ENCODE measurements at regions not wholly inside any gene's neighbourhood (a gene's known extent, or its start where the extent isn't known, plus 50 kb on each side); places are given as distances from the start of the nearest gene placed in this dataset.
"Not testable (repeated sequence)": the region's sequence is repeated elsewhere in the genome, so short reads cannot be mapped to it uniquely, and the experiment has no call there.

DNA sequence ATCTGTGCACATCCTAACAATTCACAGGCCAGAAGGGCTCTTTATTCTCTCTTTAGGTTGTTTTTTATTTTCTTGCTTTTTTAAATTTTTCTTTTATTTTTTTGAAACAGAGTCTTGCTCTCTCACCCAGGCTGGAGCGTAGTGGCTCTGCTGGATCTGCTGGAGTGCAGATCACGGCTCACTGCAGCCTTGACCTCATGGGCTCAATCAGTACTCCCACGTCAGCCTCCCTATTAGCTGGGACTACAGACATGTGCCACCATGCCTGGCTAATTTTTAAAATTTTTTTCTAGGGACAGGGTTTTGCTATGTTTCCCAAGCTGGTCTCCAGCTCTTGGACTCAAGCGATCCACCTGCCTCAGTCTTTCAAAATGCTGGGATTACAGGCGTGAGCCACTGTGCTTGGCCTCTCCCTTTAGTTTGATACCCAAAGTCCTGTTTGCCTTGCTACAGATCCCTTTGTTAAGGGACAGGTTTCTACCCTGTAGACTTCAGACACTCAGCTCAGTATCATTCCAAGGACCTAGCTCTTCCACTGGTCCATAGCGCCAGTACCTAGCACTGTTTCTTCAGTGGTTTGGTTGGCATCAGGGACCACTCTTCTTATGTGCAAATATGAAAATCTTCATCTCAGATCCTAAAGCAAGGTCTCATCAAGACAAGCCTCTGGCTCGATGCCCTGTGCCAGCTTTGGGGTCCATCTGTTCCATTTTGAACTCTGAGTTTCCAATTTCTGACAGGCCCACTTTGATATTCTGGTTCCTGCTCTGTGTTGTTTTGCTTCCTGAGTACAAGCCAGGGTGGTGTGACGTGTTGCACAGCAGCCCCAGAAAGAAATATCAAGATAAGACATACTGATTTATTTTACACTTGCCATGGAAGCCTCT is 211.7 kb downstream of the FAT3 start:
- no peak for DNase-seq

DNA sequence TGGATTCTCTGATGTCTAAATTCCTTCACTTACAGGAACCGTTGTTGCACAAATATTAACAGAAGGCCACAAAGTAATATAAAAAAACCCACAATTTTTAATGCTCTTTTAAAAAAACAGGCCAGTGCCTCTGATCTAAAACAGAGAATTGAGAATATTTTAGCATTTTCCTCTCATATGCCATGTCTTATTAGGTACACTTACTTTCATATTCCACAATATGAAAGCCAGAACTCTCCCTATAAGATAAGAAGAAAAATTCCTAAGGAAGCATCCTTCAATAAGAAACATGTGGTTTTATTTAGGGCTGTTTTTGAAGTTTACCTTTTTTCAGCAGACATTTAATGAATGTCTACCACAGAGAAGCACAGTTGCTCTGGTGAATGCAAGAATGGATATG is 214.5 kb downstream of the FAT3 start:
- DNase-seq: no peak

DNA sequence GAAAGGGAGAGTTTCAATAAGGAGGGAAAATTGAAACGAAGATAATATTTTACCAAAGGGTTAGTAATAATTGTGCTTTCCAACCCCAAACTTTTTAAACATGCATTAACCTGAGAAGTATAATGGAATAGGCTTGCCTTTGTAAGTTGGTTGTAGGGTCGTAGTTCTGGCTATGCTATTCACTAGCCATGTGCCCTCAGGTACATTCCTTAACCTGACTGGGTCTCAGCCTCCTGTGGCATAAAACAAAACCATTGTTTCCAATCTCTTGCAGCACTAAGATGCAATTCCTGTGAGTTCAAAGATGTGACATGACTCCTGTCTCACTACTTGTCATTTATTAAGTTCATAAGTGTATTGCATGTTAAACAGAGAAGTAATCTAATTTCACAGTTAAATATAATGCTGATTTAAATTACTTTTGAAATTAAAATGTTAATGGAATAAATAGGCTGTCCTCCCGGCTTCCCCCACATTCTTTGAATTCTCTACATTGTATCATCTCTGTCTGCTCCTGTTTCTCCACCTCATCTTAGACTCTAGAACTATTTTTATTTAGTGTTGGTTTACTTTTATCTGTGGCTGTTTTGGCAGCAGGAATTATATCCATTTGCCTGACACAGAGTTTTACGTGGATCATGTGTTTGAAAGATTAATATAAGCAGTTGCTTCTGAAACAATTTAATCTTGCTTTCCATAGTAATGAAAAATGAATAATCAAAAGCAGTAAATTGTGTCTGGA is 216.3 kb downstream of the FAT3 start:
- DNase-seq: no peak

DNA sequence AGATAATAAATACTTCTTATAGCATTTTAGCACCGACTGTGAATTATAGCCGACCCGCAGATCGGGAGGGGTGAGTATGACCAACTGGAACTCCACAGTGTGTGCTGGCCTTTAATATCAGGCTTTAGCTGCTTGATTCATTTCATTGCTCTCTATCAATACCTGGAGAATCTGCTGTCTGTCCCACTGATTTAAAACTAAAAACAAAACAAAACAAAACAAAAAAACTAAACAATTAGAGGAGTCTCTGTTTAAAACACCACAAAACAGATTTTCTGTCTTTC is 216.8 kb downstream of the FAT3 start:
- no peak for DNase-seq

DNA sequence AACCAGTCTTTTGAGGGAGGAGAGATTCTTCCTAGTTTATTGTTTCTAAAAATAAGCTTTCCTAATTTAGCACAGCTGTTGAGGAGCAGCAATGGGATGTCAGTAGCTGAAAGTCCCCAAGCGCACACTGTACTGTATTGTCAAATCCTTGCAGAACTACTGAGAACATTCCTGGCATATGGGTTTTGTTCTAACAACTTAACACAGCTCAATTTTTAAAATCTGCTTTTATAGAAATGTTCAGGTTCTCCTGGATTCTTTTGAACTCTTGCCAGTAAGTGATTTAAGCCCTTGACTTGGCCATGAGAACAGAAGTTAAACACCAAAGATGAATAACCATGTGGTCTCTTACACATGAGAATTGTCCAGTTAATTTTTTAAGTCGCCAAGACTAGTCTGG is 218.6 kb downstream of the FAT3 start:
- peak; percentile 55 for DNase-seq

DNA sequence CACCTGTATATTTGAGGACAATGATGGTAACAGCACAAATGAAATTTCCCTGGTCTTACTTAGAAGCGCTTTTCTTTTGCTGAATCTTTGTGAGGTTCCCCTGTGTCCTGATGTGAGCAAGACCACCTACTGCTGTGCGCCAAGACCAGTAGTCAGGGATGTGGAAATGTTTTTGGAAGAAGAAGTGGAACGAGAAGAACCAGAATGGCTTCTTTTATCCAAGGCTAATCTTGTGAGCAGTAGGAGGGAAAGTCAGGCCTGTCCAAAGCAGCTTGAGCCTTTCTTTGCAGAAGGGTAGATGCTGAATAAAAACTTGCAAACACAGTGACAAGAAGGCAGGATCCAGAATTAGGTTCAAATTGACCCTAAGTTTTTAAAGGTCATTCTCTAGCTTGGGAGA is 223.0 kb downstream of the FAT3 start:
- no peak for DNase-seq

DNA sequence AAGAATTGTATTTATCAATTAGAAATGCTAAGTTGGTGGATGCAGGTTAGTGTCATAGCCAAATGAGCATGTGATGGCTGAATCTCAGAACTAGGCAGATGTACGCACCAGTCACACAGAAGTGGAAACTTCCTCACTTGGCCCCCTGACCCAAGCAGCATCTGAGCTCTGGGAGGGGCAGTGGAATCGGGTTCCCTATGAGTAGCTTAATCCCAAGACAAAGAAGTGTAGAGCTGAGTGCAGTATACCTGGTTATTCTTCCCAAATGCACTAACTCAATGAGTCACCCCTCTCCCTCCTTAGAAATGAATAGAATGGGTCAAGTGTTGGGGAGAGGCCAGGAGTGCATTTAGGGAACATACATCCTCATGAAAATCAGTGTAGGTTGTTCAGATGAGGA is 224.6 kb downstream of the FAT3 start:
- no peak for DNase-seq

DNA sequence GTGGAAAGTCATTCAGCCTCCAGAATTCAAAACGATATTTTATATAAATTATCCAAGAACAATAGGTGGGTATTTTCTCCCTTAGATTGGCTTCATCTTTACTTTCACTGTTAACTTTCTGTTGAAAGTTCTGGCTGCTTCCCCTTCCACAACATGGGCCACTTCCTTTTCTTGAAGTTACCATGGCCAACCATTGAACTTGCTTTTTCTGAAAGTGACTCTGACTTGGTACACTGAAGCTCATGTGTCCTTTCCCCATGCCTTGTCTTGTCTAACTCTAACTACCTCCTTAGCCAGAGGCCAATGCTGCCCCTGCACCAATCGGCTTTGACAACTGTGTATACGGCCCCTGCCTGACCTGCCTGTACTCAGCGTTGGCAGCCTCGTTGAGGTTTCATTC is 225.2 kb downstream of the FAT3 start:
- no peak for DNase-seq

DNA sequence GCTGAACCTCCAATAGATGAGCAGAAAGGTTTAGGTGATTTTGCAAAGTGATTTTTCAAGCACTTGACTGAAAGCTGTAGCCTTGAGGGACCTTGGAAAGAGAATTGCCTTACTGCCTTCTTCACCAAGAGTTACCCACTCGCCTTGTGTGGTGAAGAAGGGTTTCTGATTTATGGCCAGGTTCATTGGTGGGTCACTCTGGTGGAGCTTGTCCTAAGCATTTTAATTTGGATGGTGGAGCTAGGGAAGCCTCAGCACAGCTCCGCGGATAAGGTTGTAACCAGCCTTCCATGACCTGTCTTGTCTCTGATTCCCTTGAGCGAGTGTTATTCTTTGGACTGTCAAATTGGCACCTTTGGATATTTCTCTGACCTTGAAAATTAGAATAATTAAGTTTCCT is 226.4 kb downstream of the FAT3 start:
- no peak for DNase-seq

DNA sequence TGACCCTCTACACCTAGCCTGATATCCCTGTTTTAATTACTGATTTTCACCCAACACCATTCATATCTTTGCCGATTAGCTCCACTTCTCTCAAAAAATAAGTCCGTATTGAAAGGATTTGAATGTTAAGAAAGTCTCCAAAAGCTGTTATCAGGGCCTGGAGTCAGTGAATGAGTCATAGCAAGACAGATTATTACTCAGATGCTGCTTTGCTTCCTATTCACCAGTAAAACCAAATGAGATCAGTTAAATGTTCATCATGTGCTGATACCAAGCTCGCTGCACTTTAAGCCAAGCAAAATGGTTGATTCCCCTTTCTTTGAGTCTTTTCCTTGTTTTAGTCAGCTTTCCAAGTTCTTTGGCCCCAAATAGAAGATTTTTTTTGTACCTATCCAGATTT is 228.4 kb downstream of the FAT3 start:
- DNase-seq: peak; percentile 69

DNA sequence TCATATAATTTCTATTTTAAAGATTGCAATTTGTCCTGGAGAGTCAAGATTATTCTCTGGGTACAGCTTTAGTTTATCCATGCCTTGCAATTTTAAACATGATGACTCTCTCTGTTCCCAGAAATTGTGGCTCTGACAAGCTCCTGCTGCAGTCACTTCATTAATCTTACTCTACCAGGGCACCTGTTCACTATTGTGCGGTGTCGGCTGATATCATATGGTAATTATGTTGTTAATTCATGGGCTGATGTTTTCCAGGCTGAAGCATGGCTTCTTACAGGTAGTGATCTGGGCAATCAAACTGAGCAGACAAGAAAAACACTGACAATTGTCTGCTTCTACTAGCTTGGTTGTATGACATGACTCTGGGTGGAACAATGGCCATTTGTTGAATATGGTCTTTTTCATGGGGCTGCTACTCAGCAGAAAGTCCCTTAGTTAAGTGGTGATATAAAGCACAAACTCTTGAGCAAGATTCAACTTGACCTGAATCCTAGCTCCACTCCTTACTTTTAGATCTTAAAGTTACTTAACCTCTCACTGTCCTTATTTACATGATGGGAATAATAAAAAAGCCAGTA is 230.7 kb downstream of the FAT3 start:
- DNase-seq: no peak

DNA sequence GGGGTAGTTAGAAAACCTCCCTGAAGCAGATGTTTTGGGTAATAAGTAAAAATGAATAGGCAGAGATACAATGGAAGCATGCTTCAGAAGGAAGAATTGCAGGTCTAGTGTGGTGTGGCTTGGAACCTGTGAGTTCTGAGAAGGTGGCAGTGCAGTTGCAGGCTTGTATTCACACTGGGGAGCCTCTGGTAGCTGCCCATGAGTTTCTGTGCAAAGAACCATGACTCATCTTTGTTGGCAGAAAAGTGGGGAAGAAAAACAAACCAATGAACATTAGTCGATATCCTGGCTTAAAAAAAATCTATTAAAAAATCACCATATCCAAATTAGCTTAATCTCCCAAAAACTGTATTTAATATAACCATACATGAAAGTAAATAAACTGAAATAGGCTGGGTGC is 232.6 kb downstream of the FAT3 start:
- peak; percentile 40 for DNase-seq

DNA sequence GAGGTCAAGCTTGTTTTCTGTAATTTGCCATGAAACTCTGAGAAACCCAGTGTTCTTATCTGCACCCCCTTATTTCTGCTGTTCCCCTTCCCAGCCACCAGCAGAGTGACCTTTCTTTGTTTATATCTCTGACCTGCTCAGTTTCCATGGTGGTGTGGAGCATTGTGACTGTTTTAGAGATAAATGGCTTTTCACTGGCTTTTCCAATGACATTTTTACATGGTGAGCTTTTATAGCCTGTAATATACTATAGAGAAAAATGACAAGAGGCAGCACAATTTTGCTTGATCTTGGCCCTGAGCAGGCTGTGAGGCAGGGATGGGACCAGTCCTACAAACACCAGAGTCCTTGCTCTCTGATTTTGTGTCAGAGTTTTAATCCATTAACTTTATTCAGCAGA is 233.9 kb downstream of the FAT3 start:
- no peak for DNase-seq

DNA sequence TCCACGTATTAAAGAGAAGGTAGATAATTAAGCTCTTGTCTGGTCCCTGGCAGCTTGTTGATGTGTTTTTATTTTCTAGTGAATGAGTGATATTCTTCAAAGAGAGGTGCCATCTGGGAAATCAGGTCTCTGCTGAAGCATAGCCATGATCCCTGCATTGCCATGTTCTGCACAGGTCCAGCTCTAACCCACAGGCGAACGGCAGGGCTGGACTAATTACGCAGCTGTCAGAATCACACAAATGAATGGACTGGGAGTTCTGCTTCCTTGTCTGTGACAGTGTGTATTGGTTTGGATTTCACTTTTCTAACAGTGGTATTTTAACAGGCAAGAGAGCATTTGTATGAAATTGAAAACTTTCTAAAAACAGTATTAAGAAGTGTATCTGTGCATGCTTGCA is 235.6 kb downstream of the FAT3 start:
- no peak for DNase-seq

DNA sequence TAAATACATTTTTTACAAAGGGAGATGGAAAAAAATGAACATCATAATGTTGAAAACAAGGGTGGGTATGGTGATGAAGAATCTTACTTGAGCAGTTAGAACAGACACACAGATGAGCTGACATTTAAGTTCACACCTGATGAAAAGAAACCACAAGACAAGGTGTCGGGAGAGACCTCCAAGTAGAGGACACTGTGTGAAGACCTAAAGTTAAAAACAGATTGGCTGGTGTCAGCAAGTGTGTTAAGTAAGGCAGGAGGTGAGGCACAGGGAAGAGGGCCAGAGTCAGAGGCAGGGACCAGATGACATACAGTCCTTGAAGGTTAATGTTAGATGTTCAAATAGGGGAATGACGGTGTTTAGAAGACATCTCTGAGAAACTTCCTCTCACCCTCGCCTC is 236.8 kb downstream of the FAT3 start:
- no peak for DNase-seq

DNA sequence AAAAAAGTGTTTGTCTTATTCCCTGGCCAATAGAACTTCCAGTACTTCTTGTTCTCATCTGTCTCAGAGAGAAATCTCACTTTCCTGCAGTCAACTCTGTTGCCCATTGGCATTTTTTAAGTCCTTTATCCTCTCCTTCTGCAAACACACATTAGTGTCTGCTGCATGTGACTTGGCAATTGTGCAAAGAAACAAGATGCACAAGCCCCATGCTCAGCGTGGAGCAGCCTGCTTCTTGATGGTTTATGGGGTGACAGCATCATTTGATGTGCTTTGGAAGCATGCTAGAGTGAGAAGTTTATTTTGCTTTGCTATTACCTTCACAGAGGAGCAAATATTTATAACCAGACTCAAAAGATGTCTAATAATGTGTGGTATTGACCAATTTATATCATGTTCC is 238.2 kb downstream of the FAT3 start:
- no peak for DNase-seq

DNA sequence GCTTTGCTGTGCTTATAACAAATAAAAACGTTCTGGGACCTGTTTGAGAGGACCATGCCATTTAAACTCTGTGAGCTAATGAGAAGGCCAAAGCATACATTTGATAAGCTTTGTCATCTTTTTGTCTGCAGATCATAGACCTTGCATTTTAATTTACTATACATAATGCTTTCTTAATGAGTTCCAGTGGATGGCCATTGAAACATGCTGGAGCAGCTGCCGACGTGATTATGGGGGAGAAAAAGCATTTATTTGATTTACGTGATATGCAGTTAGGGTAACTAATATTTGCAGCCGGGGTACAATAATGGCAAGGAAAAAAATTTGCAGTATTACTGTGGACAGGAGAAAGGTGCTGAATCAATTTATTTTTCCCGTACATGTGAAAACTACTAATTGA is 240.2 kb downstream of the FAT3 start:
- no peak for DNase-seq

DNA sequence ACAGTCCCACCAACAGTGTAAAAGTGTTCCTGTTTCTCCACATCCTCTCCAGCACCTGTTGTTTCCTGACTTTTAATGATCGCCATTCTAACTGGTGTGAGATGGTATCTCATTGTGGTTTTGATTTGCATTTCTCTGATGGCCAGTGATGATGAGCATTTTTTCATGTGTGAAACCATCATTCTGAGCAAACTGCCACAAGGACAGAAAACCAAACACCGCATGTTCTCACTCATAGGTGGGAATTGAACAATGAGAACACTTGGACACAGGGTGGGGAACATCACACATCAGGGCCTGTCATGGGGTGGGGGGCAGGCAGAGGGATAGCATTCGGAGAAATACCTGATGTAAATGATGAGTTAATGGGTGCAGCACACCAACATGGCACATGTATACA is 240.8 kb downstream of the FAT3 start:
- not testable (repeated sequence) for DNase-seq

DNA sequence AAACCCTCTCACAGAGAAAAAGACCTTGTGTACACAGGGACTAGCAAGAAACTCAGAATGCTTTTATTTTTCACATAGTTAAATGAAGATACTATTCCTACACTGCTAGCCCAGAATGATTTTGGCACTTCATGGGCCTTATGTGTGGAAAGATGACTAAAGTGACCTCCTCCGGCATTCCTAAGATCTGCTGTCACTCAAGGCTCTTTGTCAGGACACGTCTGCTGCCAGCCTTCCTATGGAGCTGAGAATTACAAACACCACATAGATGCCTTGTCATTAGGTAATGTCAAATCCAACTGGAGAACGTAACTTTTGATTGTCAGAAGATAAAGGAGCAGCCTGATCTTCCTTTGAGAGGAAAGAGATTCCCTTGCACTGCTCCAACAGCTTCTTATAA is 249.1 kb downstream of the FAT3 start:
- peak; percentile 46 for DNase-seq

DNA sequence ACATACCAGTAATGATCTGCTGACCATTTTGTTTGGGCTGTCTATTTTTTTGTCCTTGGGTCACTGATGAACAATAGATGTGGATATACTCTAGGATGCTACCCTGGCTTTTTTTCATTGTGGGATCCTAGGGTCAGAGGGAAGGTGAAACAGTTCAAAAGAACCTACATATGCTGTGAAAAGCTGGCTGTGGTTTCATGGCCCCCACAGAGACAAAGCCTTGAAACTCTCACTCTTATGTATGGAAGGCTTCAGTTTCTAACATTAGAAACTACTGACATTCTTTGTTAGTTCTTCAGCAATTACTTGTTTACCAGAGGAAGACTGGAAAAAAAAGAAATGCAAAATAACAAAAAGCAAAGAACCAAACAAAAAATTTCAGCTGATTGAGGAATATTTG is 250.7 kb downstream of the FAT3 start:
- DNase-seq: no peak

DNA sequence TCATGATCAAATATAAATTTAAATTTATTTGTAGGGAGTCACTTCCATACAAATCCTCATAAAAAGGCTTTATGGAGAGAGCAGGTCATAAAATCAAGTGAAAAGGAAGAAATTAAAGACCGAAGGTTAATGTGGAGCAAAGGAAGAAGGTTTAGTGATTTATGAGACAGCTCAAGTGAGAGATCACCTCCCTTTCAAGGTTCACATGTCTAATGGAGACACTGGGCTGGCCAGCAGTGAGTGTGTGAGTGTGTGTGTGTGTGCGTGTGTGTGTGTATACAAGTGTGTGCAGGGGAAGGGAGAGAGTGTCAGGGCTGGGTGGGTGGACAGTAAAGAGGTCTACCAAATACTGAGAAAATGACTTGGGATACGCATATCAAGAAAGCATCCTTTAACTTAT is 251.2 kb downstream of the FAT3 start:
- DNase-seq: no peak

DNA sequence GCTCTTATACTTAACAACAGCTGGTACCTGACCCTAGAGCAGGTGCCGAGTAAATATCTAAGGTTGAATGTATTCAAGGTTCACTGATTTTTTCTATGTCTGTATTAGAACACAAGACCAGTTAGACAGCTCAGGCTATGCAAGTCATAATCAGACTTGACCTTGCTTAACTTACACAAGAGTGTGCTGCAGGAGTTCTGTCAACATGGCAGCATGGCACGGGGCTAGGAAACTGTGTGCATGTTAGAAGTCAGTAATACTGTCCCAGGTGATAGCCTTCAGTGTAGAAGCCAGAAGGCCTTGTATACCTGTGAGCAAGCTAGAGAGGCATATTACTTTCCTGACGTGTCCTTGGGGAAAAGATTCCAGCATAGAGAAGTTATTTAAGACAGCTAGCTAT is 253.1 kb downstream of the FAT3 start:
- DNase-seq: no peak

DNA sequence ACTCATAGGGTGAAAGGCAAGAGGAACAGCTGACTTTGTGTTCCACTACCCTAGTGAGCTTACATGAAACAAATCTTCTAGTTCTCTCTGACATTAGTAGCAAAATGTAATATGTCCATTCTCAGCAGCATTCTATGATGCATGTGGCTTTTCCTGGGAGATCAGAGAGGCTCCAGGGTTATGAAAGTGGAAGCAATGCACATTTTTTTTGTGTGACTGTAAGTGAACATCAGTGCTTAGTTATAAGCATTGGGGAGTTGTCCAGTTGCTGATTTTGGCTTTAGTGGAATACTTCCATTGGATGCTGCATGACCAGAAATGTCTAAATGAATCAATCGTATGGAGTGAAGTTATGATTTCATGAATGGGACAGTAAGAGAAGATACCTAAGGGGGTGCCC is 255.9 kb downstream of the FAT3 start:
- DNase-seq: peak; percentile 76

DNA sequence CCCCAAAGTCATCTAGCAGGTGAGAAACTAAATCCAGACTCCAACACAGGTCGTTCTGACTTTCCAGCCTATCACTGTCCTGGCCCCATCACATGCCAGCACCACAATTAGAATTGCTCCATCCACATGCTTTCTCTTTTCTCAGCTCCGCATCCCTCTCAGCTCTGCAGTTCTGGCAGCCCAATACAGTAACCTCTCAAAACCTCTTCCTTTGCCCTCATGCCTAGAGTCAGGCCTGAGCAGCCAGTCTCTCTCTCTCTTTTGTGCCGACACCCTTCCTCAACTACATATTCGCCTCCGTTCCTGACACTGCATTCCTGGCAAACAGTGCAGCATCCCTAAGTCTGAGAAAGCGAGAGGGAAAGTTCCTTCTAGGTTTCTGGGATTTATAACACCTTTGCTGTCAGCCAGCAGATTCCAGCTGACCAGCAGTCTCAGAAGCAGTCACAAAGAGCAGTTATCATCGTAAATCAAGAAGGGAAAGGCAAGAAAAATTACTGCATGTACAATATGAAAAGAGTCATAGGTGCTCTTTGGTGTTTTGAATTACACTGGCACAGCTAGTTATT is 258.0 kb downstream of the FAT3 start:
- no peak for DNase-seq
